Osteocyte (in vitro differentiated cells): ENCODE measurements at regions not wholly inside any gene's neighbourhood (a gene's known extent, or its start where the extent isn't known, plus 50 kb on each side); places are given as distances from the start of the nearest gene placed in this dataset.

Experiments
- DNase-seq: peaks from one replicate; pipeline ENCODE4 v3.0.0; 2021; ENCODE audit warnings: mixed read lengths; ENCODE audit not compliant: unreplicated experiment; ENCODE audit errors: extremely low spot score
- H3K27ac Mint-ChIP-seq: one replicate; pipeline ENCODE4 v1.8.0; 2021; ENCODE audit warnings: mild to moderate bottlenecking, mixed read lengths; ENCODE audit not compliant: unreplicated experiment
- H3K27me3 Mint-ChIP-seq: one replicate; pipeline ENCODE4 v1.8.0; 2021; ENCODE audit warnings: mixed read lengths; ENCODE audit not compliant: unreplicated experiment
- H3K36me3 Mint-ChIP-seq: one replicate; pipeline ENCODE4 v1.8.0; 2021; ENCODE audit warnings: mixed read lengths; ENCODE audit not compliant: unreplicated experiment
- H3K4me1 Mint-ChIP-seq: one replicate; pipeline ENCODE4 v1.8.0; 2021; ENCODE audit warnings: mixed read lengths; ENCODE audit not compliant: unreplicated experiment
- H3K4me3 Mint-ChIP-seq: one replicate; pipeline ENCODE4 v1.8.0; 2021; ENCODE audit warnings: mild to moderate bottlenecking, moderate library complexity, mixed read lengths; ENCODE audit not compliant: unreplicated experiment
- H3K9me3 Mint-ChIP-seq: one replicate; pipeline ENCODE4 v1.8.0; 2021; ENCODE audit warnings: mixed read lengths; ENCODE audit not compliant: unreplicated experiment
- CTCF ChIP-seq: fragments of 200-600 bp; sonication (generic); IDR thresholded peaks from 2 replicates; pipeline ENCODE4 v1.5.0; 2021; ENCODE audit warnings: antibody characterized with exemption, mild to moderate bottlenecking, moderate library complexity

GRCh38 chr11:92845390-92845789, 124.1 kb upstream of the MTNR1B start:
- H3K4me3 Mint-ChIP-seq: no peak overlapping the region
- no peak for DNase-seq
- peaks cover 12% of the 10 kb centered on the region for H3K4me1 Mint-ChIP-seq
- no peak for TF ChIP-seq CTCF
- no peaks in the 10 kb centered on the region for H3K9me3 Mint-ChIP-seq
- H3K36me3 Mint-ChIP-seq: no peaks in the 10 kb centered on the region
- H3K27me3 Mint-ChIP-seq: no peaks in the 10 kb centered on the region
- H3K27ac Mint-ChIP-seq: no peak overlapping the region

- Mint-ChIP-seq H3K9me3 (no peaks in the 10 kb centered on the region), H3K27me3 (no peaks in the 10 kb centered on the region), H3K4me3 (no peak overlapping the region), H3K27ac (no peak overlapping the region), H3K36me3 (no peaks in the 10 kb centered on the region), H3K4me1 (peaks cover 12% of the 10 kb centered on the region)
- no peak for DNase-seq
- no peak for TF ChIP-seq CTCF
Measured at GRCh38 chr11:92845805-92846204, 123.6 kb upstream of the MTNR1B start.

- no peak overlapping the region for H3K4me3 Mint-ChIP-seq
- H3K4me1 Mint-ChIP-seq: peaks cover 9% of the 10 kb centered on the region
- no peak overlapping the region for H3K27ac Mint-ChIP-seq
- no peak for TF ChIP-seq CTCF
- H3K27me3 Mint-ChIP-seq: no peaks in the 10 kb centered on the region
- H3K36me3 Mint-ChIP-seq: no peaks in the 10 kb centered on the region
- DNase-seq: no peak
- no peaks in the 10 kb centered on the region for H3K9me3 Mint-ChIP-seq
Measured at GRCh38 chr11:92846491-92847125, 122.8 kb upstream of the MTNR1B start.

GRCh38 chr11:92848578-92848977, 120.9 kb upstream of the MTNR1B start:
- Mint-ChIP-seq H3K36me3 (no peaks in the 10 kb centered on the region), H3K27ac (no peak overlapping the region), H3K27me3 (no peaks in the 10 kb centered on the region), H3K9me3 (no peaks in the 10 kb centered on the region), H3K4me1 (peaks cover 9% of the 10 kb centered on the region), H3K4me3 (no peak overlapping the region)
- no peak for DNase-seq
- TF ChIP-seq CTCF: no peak

GRCh38 chr11:92850296-92850826, 119.1 kb upstream of the MTNR1B start:
- peaks cover 13% of the 10 kb centered on the region for H3K4me1 Mint-ChIP-seq
- no peak overlapping the region for H3K27ac Mint-ChIP-seq
- no peaks in the 10 kb centered on the region for H3K36me3 Mint-ChIP-seq
- no peak overlapping the region for H3K4me3 Mint-ChIP-seq
- H3K9me3 Mint-ChIP-seq: no peaks in the 10 kb centered on the region
- TF ChIP-seq CTCF: no peak
- H3K27me3 Mint-ChIP-seq: no peaks in the 10 kb centered on the region
- DNase-seq: no peak
